Thyroid gland (tissue), 4 donors: ENCODE measurements at regions not wholly inside any gene's neighbourhood (a gene's known extent, or its start where the extent isn't known, plus 50 kb on each side); places are given as distances from the start of the nearest gene placed in this dataset.

Source experiments
- DNase-seq, 2 donors: peaks; one replicate each; pipeline ENCODE4 v3.0.0-alpha.2; 2019
- H3K27ac ChIP-seq, 3 donors: fragments of 200-600 bp; sonication (generic); 1 replicate in 2 of 3; 2 replicates in 1 of 3; pipeline ENCODE4 v1.5.1; 2016 to 2019; ENCODE audit warnings: mild to moderate bottlenecking in 1 of 3, moderate library complexity in 1 of 3
- H3K27me3 ChIP-seq: fragments of 200-600 bp; sonication (generic); one replicate; pipeline ENCODE4 v1.5.1; 2019
- H3K36me3 ChIP-seq, 2 donors: fragments of 200-600 bp; sonication (generic); one replicate each; pipeline ENCODE4 v1.5.1; 2016 to 2019
- H3K4me1 ChIP-seq, 2 donors: fragments of 200-600 bp; sonication (generic); one replicate each; pipeline ENCODE4 v1.5.1; 2017 to 2019
- H3K4me3 ChIP-seq, 3 donors: fragments of 200-600 bp; sonication (generic); replicated peaks in 1 of 3; 1 replicate in 2 of 3; 2 replicates in 1 of 3; pipeline ENCODE4 v1.5.1; 2016; ENCODE audit warnings: mild to moderate bottlenecking in 1 of 3
- H3K9me3 ChIP-seq: fragments of 200-600 bp; sonication (generic); one replicate; pipeline ENCODE4 v1.5.1; 2017
- POLR2A ChIP-seq, 2 donors: fragments of 450-650 bp; IDR thresholded peaks; one replicate each; pipeline ENCODE4 v1.6.1; 2017; ENCODE audit warnings: antibody characterized with exemption in 2 of 2, mild to moderate bottlenecking in 2 of 2, moderate library complexity in 1 of 2
- WGBS, 2 donors: methylation state at CpG; one replicate each; pipeline ENCODE4 v1.1.5; 2017; 5-methylcytosine and 5-hydroxymethylcytosine counted together
- intact Hi-C: fragments of 100-400 bp; cut with DNase I; formaldehyde crosslinking; loops from one replicate; pipeline ENCODE4 v1.15.1; 2023
- TF ChIP-seq, protein P1 (sequence below), 6 experiments: fragments of 200-600 bp in 3 of 6; fragments of 450-650 bp in 3 of 6; sonication (generic) in 3 of 6; IDR thresholded peaks; one replicate each; pipeline ENCODE4 v1.5.1; 2016 to 2019; ENCODE audit warnings: antibody characterized with exemption in 6 of 6, mild to moderate bottlenecking in 2 of 6, inconsistent platforms in 1 of 6, moderate library complexity in 1 of 6

DNA sequence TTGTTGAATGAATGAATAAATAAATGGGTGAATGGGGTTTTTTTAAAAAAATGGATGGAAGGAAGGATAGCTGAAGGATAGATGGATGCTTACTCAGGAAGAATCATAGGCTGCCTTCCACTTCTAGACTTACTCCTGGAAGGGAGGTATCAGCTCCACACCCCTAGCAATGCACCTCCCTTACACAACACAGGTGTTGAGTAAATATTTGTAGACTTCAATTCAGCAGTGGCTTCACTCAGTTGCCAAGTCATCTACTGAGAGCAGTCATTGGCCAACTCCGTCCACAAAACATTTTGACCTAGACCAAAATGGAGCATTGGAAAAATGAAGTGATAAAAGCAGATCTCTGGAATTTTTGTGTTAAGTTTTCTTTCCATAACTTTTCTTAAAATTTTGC lies 65.5 kb upstream of the ST8SIA2 start:
- WGBS, 2 donors, result 94 to 96% methylated on average over 1 of the region's 1 CpG
- Histone ChIP-seq H3K27ac (no peak overlapping the region), H3K9me3 (no peaks in the 10 kb centered on the region), H3K4me1 (peaks cover 0 to under 1% of the 10 kb centered on the region in 2 donors), H3K4me3 (no peak overlapping the region), H3K36me3 (no peaks in the 10 kb centered on the region), H3K27me3 (no peaks in the 10 kb centered on the region)
- intact Hi-C loops, result no loop called here
- TF ChIP-seq POLR2A (IDR thresholded peaks at IDR 0.05), result no peak
- TF ChIP-seq, protein P1, sequence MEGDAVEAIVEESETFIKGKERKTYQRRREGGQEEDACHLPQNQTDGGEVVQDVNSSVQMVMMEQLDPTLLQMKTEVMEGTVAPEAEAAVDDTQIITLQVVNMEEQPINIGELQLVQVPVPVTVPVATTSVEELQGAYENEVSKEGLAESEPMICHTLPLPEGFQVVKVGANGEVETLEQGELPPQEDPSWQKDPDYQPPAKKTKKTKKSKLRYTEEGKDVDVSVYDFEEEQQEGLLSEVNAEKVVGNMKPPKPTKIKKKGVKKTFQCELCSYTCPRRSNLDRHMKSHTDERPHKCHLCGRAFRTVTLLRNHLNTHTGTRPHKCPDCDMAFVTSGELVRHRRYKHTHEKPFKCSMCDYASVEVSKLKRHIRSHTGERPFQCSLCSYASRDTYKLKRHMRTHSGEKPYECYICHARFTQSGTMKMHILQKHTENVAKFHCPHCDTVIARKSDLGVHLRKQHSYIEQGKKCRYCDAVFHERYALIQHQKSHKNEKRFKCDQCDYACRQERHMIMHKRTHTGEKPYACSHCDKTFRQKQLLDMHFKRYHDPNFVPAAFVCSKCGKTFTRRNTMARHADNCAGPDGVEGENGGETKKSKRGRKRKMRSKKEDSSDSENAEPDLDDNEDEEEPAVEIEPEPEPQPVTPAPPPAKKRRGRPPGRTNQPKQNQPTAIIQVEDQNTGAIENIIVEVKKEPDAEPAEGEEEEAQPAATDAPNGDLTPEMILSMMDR (IDR thresholded peaks at IDR 0.05), result no peak
- no peak for DNase-seq

DNA sequence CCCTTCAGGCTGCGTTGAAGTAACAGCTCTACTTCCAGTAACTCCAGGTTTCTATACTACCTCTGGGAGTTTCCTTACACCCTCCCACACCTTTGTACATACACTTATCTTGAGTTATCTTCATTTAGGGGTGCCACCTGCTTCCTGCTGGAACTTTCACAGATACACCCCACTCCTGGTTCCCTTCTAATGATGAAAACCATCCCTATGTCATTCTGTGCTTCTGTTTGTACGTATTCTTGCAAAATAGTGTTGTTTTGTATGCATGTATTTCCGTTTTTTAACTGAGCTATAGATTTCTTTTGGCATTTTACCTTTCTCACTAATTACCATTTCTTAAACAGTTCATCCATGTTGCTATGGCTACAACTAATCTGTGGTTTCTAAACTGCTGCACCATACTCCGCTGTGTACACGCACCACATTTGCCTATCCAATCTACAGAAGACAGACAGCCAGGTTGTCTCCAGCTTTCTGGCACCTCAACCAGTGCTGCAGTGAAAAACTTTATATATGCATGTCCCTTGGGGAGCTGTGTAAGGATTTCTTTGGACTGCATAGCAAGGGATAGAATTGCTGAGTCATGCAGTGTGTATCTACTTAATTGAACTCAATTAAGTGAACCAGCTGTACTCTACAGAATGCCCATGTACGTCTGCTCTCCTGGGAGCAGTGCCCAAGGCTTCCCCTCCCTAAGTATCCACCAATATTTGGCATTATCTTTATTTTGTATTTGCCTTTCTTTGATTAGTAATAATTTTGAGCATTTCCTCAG lies 61.4 kb upstream of the ST8SIA2 start:
- WGBS, 2 donors, result 92% methylated on average over 6 of the region's 6 CpGs
- intact Hi-C loops, result no loop called here
- DNase-seq, result no peak
- no peak overlapping the region for H3K4me3 ChIP-seq
- H3K27me3 ChIP-seq, result no peaks in the 10 kb centered on the region
- H3K27ac ChIP-seq, result no peak overlapping the region
- H3K4me1 ChIP-seq, result no peaks in the 10 kb centered on the region
- TF ChIP-seq, protein P1 (IDR thresholded peaks at IDR 0.05), result no peak
- no peak for TF ChIP-seq POLR2A (IDR thresholded peaks at IDR 0.05)
- H3K36me3 ChIP-seq, result no peaks in the 10 kb centered on the region
- H3K9me3 ChIP-seq, result no peaks in the 10 kb centered on the region

DNA sequence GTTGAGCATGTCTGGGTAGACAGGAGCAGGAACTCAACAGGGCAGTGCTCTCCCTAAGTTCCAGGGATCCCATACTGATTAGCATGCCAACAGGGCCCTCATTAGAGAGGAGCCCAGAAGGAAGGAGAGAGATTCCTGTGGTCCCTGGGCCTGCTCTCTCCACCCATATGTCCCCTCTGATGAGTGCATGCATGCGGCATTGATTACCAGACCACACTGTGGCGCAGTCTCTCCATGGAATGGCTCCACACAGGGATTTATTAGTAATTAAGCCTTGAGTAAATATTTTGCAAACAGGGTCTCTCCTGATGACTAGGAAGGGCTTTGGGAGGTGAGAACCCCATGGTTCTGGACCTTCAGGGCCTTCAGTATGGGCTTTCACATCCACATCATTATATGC lies 60.0 kb upstream of the ST8SIA2 start:
- Histone ChIP-seq H3K4me1 (no peaks in the 10 kb centered on the region), H3K9me3 (no peaks in the 10 kb centered on the region), H3K27me3 (no peaks in the 10 kb centered on the region), H3K4me3 (no peak overlapping the region), H3K36me3 (no peaks in the 10 kb centered on the region), H3K27ac (no peak overlapping the region)
- no peak for DNase-seq
- TF ChIP-seq POLR2A (IDR thresholded peaks at IDR 0.05), result no peak
- TF ChIP-seq, protein P1 (IDR thresholded peaks at IDR 0.05), result no peak
- intact Hi-C loops, result no loop called here
- 91 to 96% methylated on average over 2 of the region's 2 CpGs for WGBS, 2 donors

DNA sequence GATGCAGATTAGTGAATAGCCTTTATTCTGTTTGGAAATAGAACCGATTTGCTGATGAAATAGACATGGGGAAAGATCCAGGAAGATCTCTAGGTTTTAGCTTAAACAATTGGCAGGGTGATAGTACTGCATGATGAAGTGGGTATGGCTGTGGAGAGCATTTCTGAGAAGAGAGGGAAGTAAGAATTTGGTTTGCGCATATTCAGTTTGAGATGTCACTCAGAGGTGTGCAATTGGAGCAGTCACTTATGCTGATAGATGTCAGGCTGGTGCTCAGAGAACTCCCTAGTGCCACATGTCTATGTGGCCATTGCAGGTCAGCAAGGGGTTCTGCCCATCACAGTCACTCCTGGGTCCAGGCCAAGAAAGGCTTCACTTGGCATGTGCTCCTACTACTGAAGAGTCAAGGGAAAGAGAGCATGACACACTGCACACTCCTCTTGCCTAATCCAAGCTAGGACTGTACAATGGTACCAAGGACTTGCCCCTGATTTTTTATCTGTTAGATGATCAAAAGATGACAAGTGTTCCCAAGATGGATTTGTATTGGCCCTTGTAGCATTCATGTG lies 57.2 kb upstream of the ST8SIA2 start:
- intact Hi-C loops, result no loop called here
- no peak for TF ChIP-seq POLR2A (IDR thresholded peaks at IDR 0.05)
- TF ChIP-seq, protein P1 (IDR thresholded peaks at IDR 0.05), result no peak

DNA sequence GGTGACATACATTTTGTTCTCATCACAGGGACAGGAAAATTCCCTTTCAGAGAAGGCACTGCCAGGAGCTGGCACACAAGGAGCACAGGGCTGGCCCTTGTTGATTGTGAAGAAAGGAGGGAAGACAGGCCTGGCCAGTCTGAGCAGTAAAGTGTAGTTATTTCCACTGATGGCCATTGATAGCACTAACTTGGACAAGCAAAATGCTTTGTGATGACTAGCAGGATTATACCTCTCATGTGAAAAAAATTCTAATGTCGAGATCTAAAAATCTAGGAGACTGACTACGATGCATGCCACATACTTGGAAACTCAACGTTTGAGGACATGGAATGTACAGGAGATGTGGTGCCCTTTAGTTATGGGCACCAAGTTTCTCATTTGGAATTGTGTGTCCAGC lies 54.3 kb upstream of the ST8SIA2 start:
- Histone ChIP-seq H3K27me3 (no peaks in the 10 kb centered on the region), H3K9me3 (no peaks in the 10 kb centered on the region), H3K36me3 (no peaks in the 10 kb centered on the region), H3K4me1 (peaks cover 17 to 27% of the 10 kb centered on the region in 2 donors), H3K27ac (no peak overlapping the region), H3K4me3 (no peak overlapping the region)
- TF ChIP-seq, protein P1 (IDR thresholded peaks at IDR 0.05), result no peak
- TF ChIP-seq POLR2A (IDR thresholded peaks at IDR 0.05), result no peak
- no peak for DNase-seq
- intact Hi-C loops, result no loop called here
- WGBS, 2 donors, result 87 to 90% methylated on average over 3 of the region's 3 CpGs

More for the DNA sequence above, 57.2 kb upstream of the ST8SIA2 start:
- peak; percentile 9 to 20 for DNase-seq
- Histone ChIP-seq H3K36me3 (no peaks in the 10 kb centered on the region), H3K4me1 (peaks cover 0 to under 1% of the 10 kb centered on the region in 2 donors), H3K9me3 (no peaks in the 10 kb centered on the region), H3K4me3 (no peak overlapping the region), H3K27ac (no peak overlapping the region), H3K27me3 (no peaks in the 10 kb centered on the region)
- 81 to 84% methylated on average over 2 of the region's 2 CpGs for WGBS, 2 donors
